Stimulated activated naive CD8-positive, alpha-beta T cell treated with anti-CD3 and anti-CD28 coated beads, Interleukin-15, Interleukin-2, amounts not matched to agents 100 ng/mL and 50 ng/mL, for 24 hours (primary cell): ENCODE measurements at regions not wholly inside any gene's neighbourhood (a gene's known extent, or its start where the extent isn't known, plus 50 kb on each side); places are given as distances from the start of the nearest gene placed in this dataset.
A peak's percentile ranks its signal among the peaks of the same experiment; 100 is the strongest.
"Not testable (repeated sequence)": the region's sequence is repeated elsewhere in the genome, so short reads cannot be mapped to it uniquely, and the experiment has no call there.

Source experiments
- H3K27ac Mint-ChIP-seq: one replicate; pipeline ENCODE4 v1.8.0; 2021; ENCODE audit warnings: mild to moderate bottlenecking, mixed read lengths
- H3K27me3 Mint-ChIP-seq: one replicate; pipeline ENCODE4 v1.8.0; 2021; ENCODE audit warnings: mixed read lengths
- H3K36me3 Mint-ChIP-seq: one replicate; pipeline ENCODE4 v1.8.0; 2021; ENCODE audit warnings: low read depth, mixed read lengths
- H3K4me1 Mint-ChIP-seq: one replicate; pipeline ENCODE4 v1.8.0; 2021; ENCODE audit warnings: low read depth, mixed read lengths
- H3K4me3 Mint-ChIP-seq: one replicate; pipeline ENCODE4 v1.8.0; 2021; ENCODE audit warnings: mild to moderate bottlenecking, mixed read lengths
- H3K9me3 Mint-ChIP-seq: one replicate; pipeline ENCODE4 v1.8.0; 2021; ENCODE audit warnings: mixed read lengths

- H3K27ac Mint-ChIP-seq, result no peak overlapping the region
- H3K4me1 Mint-ChIP-seq, result no peaks in the 10 kb centered on the region
- H3K4me3 Mint-ChIP-seq, result no peak overlapping the region
- H3K9me3 Mint-ChIP-seq, result no peaks in the 10 kb centered on the region
- no peaks in the 10 kb centered on the region for H3K36me3 Mint-ChIP-seq
- H3K27me3 Mint-ChIP-seq, result peaks cover 6% of the 10 kb centered on the region
These were observed 139.8 kb upstream of the GK2 start for GRCh38 chr4:79547851-79548250.

GRCh38 chr4:79545292-79545691 is 137.3 kb upstream of the GK2 start:
- H3K27me3 Mint-ChIP-seq, H3K9me3 Mint-ChIP-seq, H3K27ac Mint-ChIP-seq, H3K4me3 Mint-ChIP-seq, H3K36me3 Mint-ChIP-seq, H3K4me1 Mint-ChIP-seq: not testable (repeated sequence)

GRCh38 chr4:79540143-79540542 is 132.1 kb upstream of the GK2 start:
- H3K4me1 Mint-ChIP-seq, result no peaks in the 10 kb centered on the region
- peaks cover 4% of the 10 kb centered on the region for H3K9me3 Mint-ChIP-seq
- H3K36me3 Mint-ChIP-seq, result no peaks in the 10 kb centered on the region
- no peak overlapping the region for H3K4me3 Mint-ChIP-seq
- H3K27ac Mint-ChIP-seq, result no peak overlapping the region
- peaks cover 6% of the 10 kb centered on the region for H3K27me3 Mint-ChIP-seq

- Mint-ChIP-seq H3K27ac (no peak overlapping the region), H3K27me3 (peaks cover 1% of the 10 kb centered on the region), H3K9me3 (no peaks in the 10 kb centered on the region), H3K4me1 (no peaks in the 10 kb centered on the region), H3K4me3 (no peak overlapping the region), H3K36me3 (no peaks in the 10 kb centered on the region)
These were observed 127.5 kb upstream of the GK2 start for GRCh38 chr4:79535516-79535915.

GRCh38 chr4:79528241-79528706 is 120.2 kb upstream of the GK2 start:
- Mint-ChIP-seq H3K27ac (peak overlapping the region; percentile 56), H3K27me3 (peaks cover 11% of the 10 kb centered on the region), H3K4me1 (peaks cover 7% of the 10 kb centered on the region), H3K9me3 (no peaks in the 10 kb centered on the region), H3K36me3 (no peaks in the 10 kb centered on the region), H3K4me3 (no peak overlapping the region)

GRCh38 chr4:79526641-79527565 is 118.9 kb upstream of the GK2 start:
- H3K4me3 Mint-ChIP-seq, result no peak overlapping the region
- H3K36me3 Mint-ChIP-seq, result no peaks in the 10 kb centered on the region
- H3K27ac Mint-ChIP-seq, result no peak overlapping the region
- H3K27me3 Mint-ChIP-seq, result peaks cover 11% of the 10 kb centered on the region
- H3K9me3 Mint-ChIP-seq, result no peaks in the 10 kb centered on the region
- H3K4me1 Mint-ChIP-seq, result peaks cover 7% of the 10 kb centered on the region

- H3K4me3 Mint-ChIP-seq, result no peak overlapping the region
- H3K4me1 Mint-ChIP-seq, result no peaks in the 10 kb centered on the region
- no peaks in the 10 kb centered on the region for H3K27me3 Mint-ChIP-seq
- H3K36me3 Mint-ChIP-seq, result no peaks in the 10 kb centered on the region
- no peak overlapping the region for H3K27ac Mint-ChIP-seq
- no peaks in the 10 kb centered on the region for H3K9me3 Mint-ChIP-seq
These were observed 108.1 kb upstream of the GK2 start for GRCh38 chr4:79516114-79516513.

- Mint-ChIP-seq H3K4me1 (no peaks in the 10 kb centered on the region), H3K27ac (no peak overlapping the region), H3K27me3 (no peaks in the 10 kb centered on the region)
These were observed 106.7 kb upstream of the GK2 start for GRCh38 chr4:79514621-79515329.

GRCh38 chr4:79513576-79513975 is 105.5 kb upstream of the GK2 start:
- Mint-ChIP-seq H3K9me3 (no peaks in the 10 kb centered on the region), H3K36me3 (no peaks in the 10 kb centered on the region), H3K27ac (no peak overlapping the region), H3K4me1 (no peaks in the 10 kb centered on the region), H3K4me3 (no peak overlapping the region), H3K27me3 (no peaks in the 10 kb centered on the region)

More at GRCh38 chr4:79514621-79515329, 106.7 kb upstream of the GK2 start:
- Mint-ChIP-seq H3K36me3 (no peaks in the 10 kb centered on the region), H3K4me3 (no peak overlapping the region), H3K9me3 (no peaks in the 10 kb centered on the region)

GRCh38 chr4:79512363-79512762 is 104.3 kb upstream of the GK2 start:
- Mint-ChIP-seq H3K4me3 (no peak overlapping the region), H3K4me1 (no peaks in the 10 kb centered on the region), H3K27me3 (no peaks in the 10 kb centered on the region), H3K9me3 (no peaks in the 10 kb centered on the region), H3K27ac (no peak overlapping the region), H3K36me3 (no peaks in the 10 kb centered on the region)

- no peaks in the 10 kb centered on the region for H3K9me3 Mint-ChIP-seq
- H3K4me1 Mint-ChIP-seq, result no peaks in the 10 kb centered on the region
- no peaks in the 10 kb centered on the region for H3K36me3 Mint-ChIP-seq
- no peaks in the 10 kb centered on the region for H3K27me3 Mint-ChIP-seq
- no peak overlapping the region for H3K27ac Mint-ChIP-seq
- H3K4me3 Mint-ChIP-seq, result no peak overlapping the region
These were observed 94.1 kb upstream of the GK2 start for GRCh38 chr4:79502081-79502480.

GRCh38 chr4:79498282-79498681 is 90.3 kb upstream of the GK2 start:
- Mint-ChIP-seq H3K27me3 (no peaks in the 10 kb centered on the region), H3K9me3 (no peaks in the 10 kb centered on the region), H3K4me1 (no peaks in the 10 kb centered on the region), H3K27ac (no peak overlapping the region), H3K36me3 (no peaks in the 10 kb centered on the region), H3K4me3 (no peak overlapping the region)

- Mint-ChIP-seq H3K9me3 (no peaks in the 10 kb centered on the region), H3K27ac (no peak overlapping the region), H3K36me3 (no peaks in the 10 kb centered on the region), H3K4me3 (no peak overlapping the region), H3K4me1 (no peaks in the 10 kb centered on the region), H3K27me3 (no peaks in the 10 kb centered on the region)
These were observed 89.0 kb upstream of the GK2 start for GRCh38 chr4:79497001-79497400.

- no peak overlapping the region for H3K4me3 Mint-ChIP-seq
- H3K9me3 Mint-ChIP-seq, result no peaks in the 10 kb centered on the region
- H3K27me3 Mint-ChIP-seq, result no peaks in the 10 kb centered on the region
- no peaks in the 10 kb centered on the region for H3K4me1 Mint-ChIP-seq
- H3K27ac Mint-ChIP-seq, result no peak overlapping the region
- no peaks in the 10 kb centered on the region for H3K36me3 Mint-ChIP-seq
These were observed 87.4 kb upstream of the GK2 start for GRCh38 chr4:79495447-79495846.

GRCh38 chr4:79492148-79492547 is 84.1 kb upstream of the GK2 start:
- Mint-ChIP-seq H3K4me1 (no peaks in the 10 kb centered on the region), H3K9me3 (peaks cover 3% of the 10 kb centered on the region), H3K27ac (no peak overlapping the region), H3K4me3 (no peak overlapping the region), H3K27me3 (no peaks in the 10 kb centered on the region), H3K36me3 (no peaks in the 10 kb centered on the region)
